ENCODE measurements at regions not wholly inside any gene's neighbourhood (a gene's known extent, or its start where the extent isn't known, plus 50 kb on each side); places are given as distances from the start of the nearest gene placed in this dataset.

- TF ChIP-seq CTCF (IDR thresholded peaks at IDR 0.05) (no peak), EZH2 (IDR thresholded peaks at IDR 0.05) (no peak)
These were observed 55.2 kb upstream of the CACNA1A start for GRCh38 chr19:13561461-13561860.
